GM18499 (cell line): ENCODE measurements at regions not wholly inside any gene's neighbourhood (a gene's known extent, or its start where the extent isn't known, plus 50 kb on each side); places are given as distances from the start of the nearest gene placed in this dataset.

Experiments used
- ATAC-seq: cut with Tn5 transposase; IDR thresholded peaks from one replicate; pipeline ENCODE4 v1.9.1; 2021; ENCODE audit warnings: moderate number of reproducible peaks; ENCODE audit not compliant: insufficient read depth, unreplicated experiment

GRCh38 chr2:234313558-234313957 is 183.3 kb downstream of the ARL4C start:
- no peak for ATAC-seq

DNA sequence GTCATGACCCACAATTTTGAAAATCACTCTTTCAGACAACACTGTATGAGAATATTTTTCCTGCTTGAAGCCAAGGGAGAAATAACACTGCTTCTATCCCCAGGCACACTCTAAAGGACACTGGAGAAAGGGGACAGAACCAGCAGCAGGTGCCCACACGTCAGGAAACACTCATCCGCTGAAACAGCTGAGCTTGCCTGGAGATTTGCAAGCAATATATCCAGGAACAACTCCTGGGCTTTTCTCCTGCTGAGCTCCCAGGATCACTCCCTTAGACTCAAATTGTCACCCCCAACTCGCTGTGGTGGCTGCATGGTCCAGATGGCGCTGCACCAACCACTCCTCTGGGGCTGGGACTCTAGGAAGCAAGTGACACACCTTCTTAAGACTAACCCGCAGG is 186.7 kb downstream of the ARL4C start:
- no peak for ATAC-seq

DNA sequence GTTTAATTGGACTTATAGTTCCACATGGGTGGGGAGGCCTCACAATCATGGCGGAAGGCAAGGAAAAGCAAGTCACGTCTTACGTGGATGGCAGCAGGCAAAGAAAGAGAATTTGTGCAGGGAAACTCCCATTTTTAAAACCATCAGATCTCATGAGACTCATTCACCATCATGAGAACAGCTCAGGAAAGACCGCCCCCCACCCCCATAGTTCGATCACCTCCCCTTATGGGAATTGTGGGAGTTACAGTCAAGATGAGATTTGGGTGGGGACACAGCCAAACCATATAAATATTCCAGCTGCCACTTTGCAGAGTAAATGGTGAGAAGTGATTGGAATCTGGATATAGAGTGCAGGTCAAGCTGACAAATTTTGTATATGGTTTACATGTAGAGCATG is 187.4 kb downstream of the ARL4C start:
- ATAC-seq: no peak

DNA sequence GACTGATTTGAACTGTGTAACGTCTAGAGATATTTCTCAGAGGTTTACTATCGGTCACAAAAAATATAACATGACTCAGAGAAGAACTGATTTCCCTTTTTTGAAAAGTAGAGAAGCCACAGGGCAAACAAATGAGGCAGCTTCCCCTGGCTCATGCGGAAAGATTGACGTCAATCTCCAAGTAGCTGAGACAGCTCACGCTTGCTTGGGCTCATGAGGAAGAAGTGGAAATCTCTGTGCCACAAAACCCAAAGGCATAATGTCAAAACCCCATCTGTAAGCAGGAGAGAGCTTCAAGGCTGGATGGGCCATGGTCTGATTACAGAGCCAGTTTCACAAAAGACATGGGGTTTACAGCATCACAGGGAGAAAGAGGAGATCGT is 188.1 kb downstream of the ARL4C start:
- peak; percentile 68 for ATAC-seq

- no peak for ATAC-seq
Observed at GRCh38 chr2:234308073-234308812, 188.6 kb downstream of the ARL4C start.

DNA sequence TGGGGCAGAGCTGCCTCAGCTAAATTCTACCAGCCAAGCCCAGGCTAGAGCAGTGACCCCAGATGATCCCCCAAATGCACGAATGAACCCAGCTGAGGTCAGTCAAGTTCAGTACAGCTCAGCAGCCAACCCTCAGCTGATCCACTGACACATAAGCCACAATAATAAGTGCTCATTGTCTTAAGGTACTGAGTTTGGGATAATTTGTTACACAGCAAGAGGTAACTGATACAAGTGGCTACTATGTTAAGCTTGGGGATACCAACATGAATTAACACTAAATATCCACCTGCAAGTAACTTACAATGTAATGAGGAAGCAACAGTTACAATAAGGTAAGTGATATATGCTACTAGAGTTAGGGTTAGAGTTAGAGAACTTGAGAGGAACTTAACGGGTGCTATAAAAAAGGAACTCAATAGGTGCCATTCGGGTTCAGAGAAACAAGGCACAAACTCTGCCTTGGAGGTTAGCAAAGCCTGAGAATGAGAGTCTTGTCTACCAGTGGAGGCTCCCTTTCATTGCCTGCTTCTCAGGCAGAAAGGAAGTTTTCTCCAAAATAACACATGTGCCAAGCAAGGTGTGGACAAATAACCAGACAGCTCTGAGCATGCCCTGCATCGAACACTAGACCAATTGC is 189.4 kb downstream of the ARL4C start:
- ATAC-seq: no peak

- no peak for ATAC-seq
Observed at GRCh38 chr2:234306426-234307173, 190.3 kb downstream of the ARL4C start.

DNA sequence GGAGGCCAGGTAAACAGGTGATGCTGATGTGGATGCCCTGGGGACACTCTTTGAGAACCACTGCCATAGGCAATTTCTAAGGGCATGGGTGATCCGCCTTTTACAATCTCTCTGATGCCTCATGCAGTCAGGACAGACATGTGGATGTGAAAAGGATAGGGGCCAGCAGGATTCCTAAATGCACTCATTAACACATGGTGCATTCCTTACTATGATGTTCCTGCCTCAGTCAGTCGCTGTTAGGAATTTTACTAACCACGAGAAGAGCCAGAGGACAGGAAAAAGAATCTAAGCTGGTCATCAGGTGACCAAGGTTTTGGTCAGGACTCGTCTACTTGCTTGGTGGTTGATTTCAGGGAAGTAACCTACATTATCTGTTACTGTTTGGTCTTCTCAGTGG is 191.0 kb downstream of the ARL4C start:
- no peak for ATAC-seq

GRCh38 chr2:234304950-234305349 is 191.9 kb downstream of the ARL4C start:
- ATAC-seq: no peak

- ATAC-seq: no peak
Observed at GRCh38 chr2:234302664-234302991, 194.3 kb downstream of the ARL4C start.

GRCh38 chr2:234300932-234301823 is 195.7 kb downstream of the ARL4C start:
- no peak for ATAC-seq

DNA sequence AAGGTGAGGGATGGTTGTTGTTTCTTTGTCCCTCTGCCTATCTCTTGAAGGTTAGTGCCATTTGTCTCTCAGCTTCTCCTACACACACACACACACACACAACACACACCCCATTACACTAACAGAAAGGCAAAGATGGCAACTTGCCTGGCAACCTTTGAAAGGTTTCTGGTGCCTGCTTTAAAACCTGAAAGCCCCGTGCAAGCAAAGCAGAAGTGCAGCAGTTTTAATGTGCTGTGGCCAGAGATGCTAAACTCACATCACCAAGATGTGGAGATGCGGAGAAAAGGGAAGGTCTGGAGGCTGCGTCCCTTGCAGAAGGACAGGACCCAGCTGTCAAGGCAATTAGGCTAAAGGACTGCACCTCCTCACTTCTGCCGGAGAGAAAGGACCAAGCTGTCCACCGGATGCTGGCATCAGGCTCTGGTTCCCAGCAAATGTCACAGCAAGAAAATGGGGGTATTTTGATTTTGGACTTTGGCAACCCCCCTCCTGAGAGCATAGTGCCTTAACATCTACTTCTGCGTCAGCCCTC is 196.4 kb downstream of the ARL4C start:
- ATAC-seq: no peak

- no peak for ATAC-seq
Observed at GRCh38 chr2:234298918-234299317, 198.0 kb downstream of the ARL4C start.

- ATAC-seq: no peak
Observed at GRCh38 chr2:234296991-234297390, 199.9 kb downstream of the ARL4C start.

- ATAC-seq: no peak
Observed at GRCh38 chr2:234293973-234294372, 202.9 kb downstream of the ARL4C start.

DNA sequence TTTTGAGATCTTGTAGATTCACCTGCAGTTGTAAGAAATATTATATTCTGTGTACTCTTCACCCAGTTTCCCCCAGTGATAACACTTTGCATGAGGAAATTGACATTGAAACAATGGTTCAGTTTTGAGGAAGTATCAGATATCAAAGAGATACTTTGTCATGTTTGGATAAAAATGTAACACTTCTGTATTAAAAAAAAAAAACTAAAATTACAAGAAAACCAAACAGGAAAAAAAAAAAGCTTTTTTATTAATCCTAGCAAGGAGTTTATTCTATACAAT is 204.0 kb downstream of the ARL4C start:
- peak; percentile 0 for ATAC-seq

GRCh38 chr2:234292205-234292961 is 204.5 kb downstream of the ARL4C start:
- ATAC-seq: peak; percentile 47

DNA sequence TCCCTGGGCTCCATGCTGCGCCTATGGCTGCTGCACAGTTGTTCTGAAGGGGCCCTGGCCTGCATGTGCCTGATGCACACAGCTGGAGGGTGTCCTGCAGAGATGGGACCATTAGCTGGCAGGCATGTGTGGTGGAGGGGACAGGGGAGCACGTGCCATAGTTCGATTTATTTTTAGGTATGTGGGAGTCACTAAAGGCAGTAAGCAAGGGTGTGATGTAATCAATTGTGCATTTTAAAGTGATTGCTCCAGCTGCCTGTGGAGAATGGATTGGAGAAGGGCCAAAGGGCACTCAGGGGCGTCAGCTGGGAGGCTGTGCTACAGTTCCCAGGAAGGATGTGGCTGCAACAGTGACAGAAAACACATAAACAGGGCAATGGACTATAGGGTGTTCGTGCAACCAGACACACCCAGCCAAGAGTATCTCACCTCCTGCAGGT is 205.1 kb downstream of the ARL4C start:
- no peak for ATAC-seq

DNA sequence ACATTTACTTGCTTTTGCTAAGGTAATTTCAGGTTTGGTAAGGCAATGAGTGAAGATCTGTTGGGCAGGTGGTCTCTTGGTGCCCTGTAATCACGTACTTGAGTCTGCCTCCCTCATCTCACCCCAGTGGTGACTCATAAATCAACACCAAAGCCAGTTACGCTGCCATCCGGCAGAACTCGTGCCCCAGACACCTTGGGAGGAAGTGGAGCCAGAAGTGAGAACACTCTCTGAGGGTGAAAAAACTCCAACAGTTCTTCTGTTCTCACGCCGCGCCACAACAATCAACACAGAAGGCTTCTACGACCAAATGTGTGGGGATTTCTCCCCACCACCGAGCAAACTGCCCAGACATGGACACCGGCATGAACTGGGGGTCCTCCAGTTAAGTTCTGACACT is 206.2 kb downstream of the ARL4C start:
- no peak for ATAC-seq
